ENCODE measurements at regions not wholly inside any gene's neighbourhood (a gene's known extent, or its start where the extent isn't known, plus 50 kb on each side); places are given as distances from the start of the nearest gene placed in this dataset.
A peak's percentile ranks its signal among the peaks of the same experiment; 100 is the strongest.

DNA sequence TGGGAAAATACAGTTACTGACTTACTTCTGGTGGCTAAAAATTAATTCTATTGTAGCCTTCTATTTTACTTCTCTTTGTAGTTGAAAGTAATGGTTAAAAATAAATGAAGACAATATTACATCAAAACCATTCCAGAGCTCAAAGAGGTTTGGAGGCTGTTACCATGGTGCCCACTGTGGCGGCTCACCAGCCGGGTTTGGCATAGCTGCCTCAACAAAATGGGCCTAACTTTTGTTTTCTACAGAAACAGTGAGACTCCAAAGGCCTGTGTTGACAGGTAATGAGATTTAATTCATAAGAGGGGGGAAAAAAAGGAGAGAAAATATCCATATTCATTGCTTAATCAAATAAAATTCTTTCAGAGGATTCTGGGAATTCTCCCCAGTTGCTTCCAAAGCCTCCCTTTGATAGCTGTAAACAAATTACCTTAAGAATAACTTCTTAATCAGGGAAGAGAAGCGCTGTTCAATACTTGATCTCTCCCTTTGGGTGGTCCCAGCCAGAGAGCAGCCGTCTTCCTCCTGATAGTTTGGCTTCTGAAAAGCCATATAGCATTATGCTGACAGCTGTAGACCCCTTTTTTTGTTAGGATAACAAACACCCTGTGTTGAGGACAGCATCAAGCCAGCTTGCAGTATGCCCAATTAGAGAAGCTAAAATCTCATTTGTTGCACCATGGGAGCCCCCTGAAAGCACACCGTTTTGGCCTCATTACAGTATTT is 266.8 kb downstream of the NEDD1 start:
- no peak for FAIRE-seq
- Mint-ChIP-seq H3K27me3 (ENCODE audit: low read depth, unreplicated experiment) (no peaks in the 10 kb centered on the region), H3K4me1 (ENCODE audit: low read depth, unreplicated experiment) (peaks cover 5% of the 10 kb centered on the region), H3K4me3 (ENCODE audit: unreplicated experiment) (no peak overlapping the region), H3K9me3 (ENCODE audit: unreplicated experiment) (no peaks in the 10 kb centered on the region), H3K27ac (ENCODE audit: unreplicated experiment) (no peak overlapping the region), H3K36me3 (ENCODE audit: low read depth, unreplicated experiment) (no peaks in the 10 kb centered on the region)
- Histone ChIP-seq H2AFZ (ENCODE audit: low read depth, low read length) (no peak overlapping the region), H3K9ac (ENCODE audit: low read length) (no peak overlapping the region), H4K20me1 (ENCODE audit: insufficient read depth, low read length) (no peaks in the 10 kb centered on the region), H3K79me2 (ENCODE audit: insufficient read depth, low read length) (no peaks in the 10 kb centered on the region), H3K36me3 (ENCODE audit: insufficient read depth, low read length) (no peaks in the 10 kb centered on the region), H3K27me3 (ENCODE audit: insufficient read depth, low read length) (no peaks in the 10 kb centered on the region), H3K9me3 (ENCODE audit: insufficient read depth, low read depth, low read length) (peaks cover 2% of the 10 kb centered on the region), H3K27ac (ENCODE audit: low read depth, low read length) (no peak overlapping the region), H3K4me2 (ENCODE audit: low read length) (no peak overlapping the region), H3K4me1 (ENCODE audit: insufficient read depth, low read length) (peaks cover 4% of the 10 kb centered on the region), H3K4me3 (ENCODE audit: insufficient read depth, low read depth, low read length) (no peak overlapping the region)
- no peak for TF ChIP-seq EZH2 (IDR thresholded peaks at IDR 0.05; ENCODE audit: insufficient read depth, low read length)
- TF ChIP-seq, protein P1, sequence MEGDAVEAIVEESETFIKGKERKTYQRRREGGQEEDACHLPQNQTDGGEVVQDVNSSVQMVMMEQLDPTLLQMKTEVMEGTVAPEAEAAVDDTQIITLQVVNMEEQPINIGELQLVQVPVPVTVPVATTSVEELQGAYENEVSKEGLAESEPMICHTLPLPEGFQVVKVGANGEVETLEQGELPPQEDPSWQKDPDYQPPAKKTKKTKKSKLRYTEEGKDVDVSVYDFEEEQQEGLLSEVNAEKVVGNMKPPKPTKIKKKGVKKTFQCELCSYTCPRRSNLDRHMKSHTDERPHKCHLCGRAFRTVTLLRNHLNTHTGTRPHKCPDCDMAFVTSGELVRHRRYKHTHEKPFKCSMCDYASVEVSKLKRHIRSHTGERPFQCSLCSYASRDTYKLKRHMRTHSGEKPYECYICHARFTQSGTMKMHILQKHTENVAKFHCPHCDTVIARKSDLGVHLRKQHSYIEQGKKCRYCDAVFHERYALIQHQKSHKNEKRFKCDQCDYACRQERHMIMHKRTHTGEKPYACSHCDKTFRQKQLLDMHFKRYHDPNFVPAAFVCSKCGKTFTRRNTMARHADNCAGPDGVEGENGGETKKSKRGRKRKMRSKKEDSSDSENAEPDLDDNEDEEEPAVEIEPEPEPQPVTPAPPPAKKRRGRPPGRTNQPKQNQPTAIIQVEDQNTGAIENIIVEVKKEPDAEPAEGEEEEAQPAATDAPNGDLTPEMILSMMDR (IDR thresholded peaks at IDR 0.05; ENCODE audit: insufficient read depth, low read depth, low read length) = no peak
- no peak for DNase-seq (ENCODE audit: low read depth)

DNA sequence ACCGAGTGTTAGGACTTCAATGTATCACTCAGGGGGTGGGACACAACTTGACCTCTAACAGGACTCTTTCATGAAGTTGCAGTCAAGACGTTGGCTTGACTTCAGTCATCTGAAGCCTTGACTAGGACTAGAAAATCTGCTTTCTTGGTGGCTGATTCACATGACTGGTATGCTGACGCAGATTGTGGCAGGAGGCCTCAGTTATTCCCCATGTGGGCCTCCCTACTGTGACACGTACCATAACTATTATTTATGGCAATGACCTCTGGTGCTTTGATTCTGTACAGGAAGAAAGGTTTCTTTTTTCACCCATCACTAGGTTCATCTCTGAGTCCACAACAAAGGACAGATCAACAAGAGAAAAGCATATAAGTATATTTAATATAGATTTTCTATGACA is 270.4 kb downstream of the NEDD1 start:
- H3K27me3 ChIP-seq (ENCODE audit: insufficient read depth, low read length) = no peaks in the 10 kb centered on the region
- H3K27me3 Mint-ChIP-seq (ENCODE audit: low read depth, unreplicated experiment) = no peaks in the 10 kb centered on the region
- H3K36me3 Mint-ChIP-seq (ENCODE audit: low read depth, unreplicated experiment) = no peaks in the 10 kb centered on the region
- H3K4me2 ChIP-seq (ENCODE audit: low read length) = no peak overlapping the region
- no peak overlapping the region for H2AFZ ChIP-seq (ENCODE audit: low read depth, low read length)
- H3K79me2 ChIP-seq (ENCODE audit: insufficient read depth, low read length) = no peaks in the 10 kb centered on the region
- TF ChIP-seq, protein P1 (IDR thresholded peaks at IDR 0.05; ENCODE audit: insufficient read depth, low read depth, low read length) = no peak
- TF ChIP-seq EZH2 (IDR thresholded peaks at IDR 0.05; ENCODE audit: insufficient read depth, low read length) = no peak
- H3K27ac ChIP-seq (ENCODE audit: low read depth, low read length) = peak overlapping the region; percentile 40
- FAIRE-seq (no peak), DNase-seq (ENCODE audit: low read depth) (peak; percentile 70)
- H4K20me1 ChIP-seq (ENCODE audit: insufficient read depth, low read length) = no peaks in the 10 kb centered on the region
- no peak overlapping the region for H3K4me3 ChIP-seq (ENCODE audit: insufficient read depth, low read depth, low read length)
- H3K4me3 Mint-ChIP-seq (ENCODE audit: unreplicated experiment) = no peak overlapping the region
- H3K36me3 ChIP-seq (ENCODE audit: insufficient read depth, low read length) = no peaks in the 10 kb centered on the region
- H3K9me3 Mint-ChIP-seq (ENCODE audit: unreplicated experiment) = no peaks in the 10 kb centered on the region
- H3K9ac ChIP-seq (ENCODE audit: low read length) = no peak overlapping the region
- H3K4me1 ChIP-seq (ENCODE audit: insufficient read depth, low read length) = peaks cover 11% of the 10 kb centered on the region
- H3K9me3 ChIP-seq (ENCODE audit: insufficient read depth, low read depth, low read length) = peaks cover 2% of the 10 kb centered on the region
- peaks cover 13% of the 10 kb centered on the region for H3K4me1 Mint-ChIP-seq (ENCODE audit: low read depth, unreplicated experiment)
- H3K27ac Mint-ChIP-seq (ENCODE audit: unreplicated experiment) = no peak overlapping the region

DNA sequence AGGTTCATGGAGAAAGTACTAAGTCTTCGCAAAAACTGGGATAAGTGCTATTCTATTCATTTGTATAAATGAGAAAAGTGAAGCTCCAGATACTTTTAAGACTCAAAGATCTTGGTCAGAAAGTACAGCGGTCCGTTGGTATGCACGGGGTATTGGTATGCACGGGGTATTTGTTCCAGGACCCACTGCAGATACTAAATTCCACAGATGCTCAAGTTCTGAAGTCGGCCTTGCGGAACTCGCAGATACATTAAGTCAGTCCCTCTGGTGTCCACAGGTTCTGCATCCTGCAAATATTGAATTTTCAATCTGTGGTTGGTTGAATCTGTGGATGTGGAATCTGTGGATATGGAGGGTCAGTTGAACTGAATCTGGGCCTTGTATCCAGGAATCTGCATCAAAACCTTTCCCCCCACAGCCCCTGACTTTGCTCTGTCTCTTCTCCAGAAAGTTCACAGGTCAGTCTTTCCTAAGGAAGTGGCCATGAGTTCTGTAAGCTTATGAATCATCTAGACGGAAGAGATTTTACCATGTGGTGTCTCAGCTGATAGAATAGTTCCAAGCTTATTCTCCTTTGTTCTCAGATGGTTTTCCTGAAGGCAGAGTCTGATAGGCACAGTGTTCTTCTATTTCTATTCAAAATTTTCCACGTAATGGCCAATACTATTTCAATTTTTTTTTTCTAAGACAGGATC is 274.7 kb downstream of the NEDD1 start:
- H3K27me3 ChIP-seq (ENCODE audit: insufficient read depth, low read length) = no peaks in the 10 kb centered on the region
- no peaks in the 10 kb centered on the region for H4K20me1 ChIP-seq (ENCODE audit: insufficient read depth, low read length)
- FAIRE-seq (no peak), DNase-seq (ENCODE audit: low read depth) (peak; percentile 43)
- H3K4me2 ChIP-seq (ENCODE audit: low read length) = no peak overlapping the region
- H2AFZ ChIP-seq (ENCODE audit: low read depth, low read length) = no peak overlapping the region
- H3K79me2 ChIP-seq (ENCODE audit: insufficient read depth, low read length) = no peaks in the 10 kb centered on the region
- H3K4me3 Mint-ChIP-seq (ENCODE audit: unreplicated experiment) = no peak overlapping the region
- H3K27ac ChIP-seq (ENCODE audit: low read depth, low read length) = no peak overlapping the region
- no peak overlapping the region for H3K4me3 ChIP-seq (ENCODE audit: insufficient read depth, low read depth, low read length)
- H3K9me3 Mint-ChIP-seq (ENCODE audit: unreplicated experiment) = peaks cover 2% of the 10 kb centered on the region
- TF ChIP-seq EZH2 (IDR thresholded peaks at IDR 0.05; ENCODE audit: insufficient read depth, low read length) = no peak
- TF ChIP-seq, protein P1 (IDR thresholded peaks at IDR 0.05; ENCODE audit: insufficient read depth, low read depth, low read length) = no peak
- no peaks in the 10 kb centered on the region for H3K36me3 ChIP-seq (ENCODE audit: insufficient read depth, low read length)
- H3K36me3 Mint-ChIP-seq (ENCODE audit: low read depth, unreplicated experiment) = no peaks in the 10 kb centered on the region
- H3K4me1 ChIP-seq (ENCODE audit: insufficient read depth, low read length) = peaks cover 9% of the 10 kb centered on the region
- H3K27ac Mint-ChIP-seq (ENCODE audit: unreplicated experiment) = peak overlapping the region; percentile 88
- H3K9me3 ChIP-seq (ENCODE audit: insufficient read depth, low read depth, low read length) = peaks cover 2% of the 10 kb centered on the region
- H3K27me3 Mint-ChIP-seq (ENCODE audit: low read depth, unreplicated experiment) = no peaks in the 10 kb centered on the region
- peaks cover 13% of the 10 kb centered on the region for H3K4me1 Mint-ChIP-seq (ENCODE audit: low read depth, unreplicated experiment)
- no peak overlapping the region for H3K9ac ChIP-seq (ENCODE audit: low read length)
